ENCODE measurements at regions not wholly inside any gene's neighbourhood (a gene's known extent, or its start where the extent isn't known, plus 50 kb on each side); places are given as distances from the start of the nearest gene placed in this dataset.

- peaks cover 25% of the 10 kb centered on the region for H3K4me1 ChIP-seq (ENCODE audit: control insufficient read depth, insufficient read depth, low read length)
- H3K36me3 ChIP-seq (ENCODE audit: control insufficient read depth, insufficient read depth, low read length), result no peaks in the 10 kb centered on the region
- H3K4me3 ChIP-seq (ENCODE audit: low read length), result no peak overlapping the region
- no peak for DNase-seq
- peaks cover 8% of the 10 kb centered on the region for H3K9me3 ChIP-seq (ENCODE audit: control insufficient read depth, low read depth, low read length)
- no peaks in the 10 kb centered on the region for H3K27me3 ChIP-seq (ENCODE audit: control insufficient read depth, insufficient read depth, low read length)
- no peak overlapping the region for H3K27ac ChIP-seq (ENCODE audit: low read length)
- no CpG with 5 or more reads among the region's 5 CpGs for WGBS (ENCODE audit: insufficient coverage, low lambda C conversion rate)
Measured at GRCh38 chr4:4749137-4749536, 110.3 kb upstream of the MSX1 start.

- H3K4me1 ChIP-seq (ENCODE audit: control insufficient read depth, insufficient read depth, low read length), result peaks cover 8% of the 10 kb centered on the region
- WGBS (ENCODE audit: insufficient coverage, low lambda C conversion rate), result no CpG with 5 or more reads among the region's 1 CpG
- H3K27ac ChIP-seq (ENCODE audit: low read length), result no peak overlapping the region
- DNase-seq, result no peak
- no peak overlapping the region for H3K4me3 ChIP-seq (ENCODE audit: low read length)
- peaks cover 8% of the 10 kb centered on the region for H3K9me3 ChIP-seq (ENCODE audit: control insufficient read depth, low read depth, low read length)
- H3K27me3 ChIP-seq (ENCODE audit: control insufficient read depth, insufficient read depth, low read length), result no peaks in the 10 kb centered on the region
- H3K36me3 ChIP-seq (ENCODE audit: control insufficient read depth, insufficient read depth, low read length), result no peaks in the 10 kb centered on the region
Measured at GRCh38 chr4:4746444-4746843, 113.0 kb upstream of the MSX1 start.

- H3K27me3 ChIP-seq (ENCODE audit: control insufficient read depth, insufficient read depth, low read length), result no peaks in the 10 kb centered on the region
- peaks cover 14% of the 10 kb centered on the region for H3K4me1 ChIP-seq (ENCODE audit: control insufficient read depth, insufficient read depth, low read length)
- H3K36me3 ChIP-seq (ENCODE audit: control insufficient read depth, insufficient read depth, low read length), result no peaks in the 10 kb centered on the region
- peak; percentile 26 to 58 for DNase-seq
- no peak overlapping the region for H3K4me3 ChIP-seq (ENCODE audit: low read length)
- no peak overlapping the region for H3K27ac ChIP-seq (ENCODE audit: low read length)
- H3K9me3 ChIP-seq (ENCODE audit: control insufficient read depth, low read depth, low read length), result no peaks in the 10 kb centered on the region
Measured at GRCh38 chr4:4740071-4740470, 119.4 kb upstream of the MSX1 start.

GRCh38 chr4:4735870-4736269 lies 123.6 kb upstream of the MSX1 start:
- H3K27me3 ChIP-seq (ENCODE audit: control insufficient read depth, insufficient read depth, low read length), result no peaks in the 10 kb centered on the region
- H3K9me3 ChIP-seq (ENCODE audit: control insufficient read depth, low read depth, low read length), result no peaks in the 10 kb centered on the region
- no peak overlapping the region for H3K27ac ChIP-seq (ENCODE audit: low read length)
- 100% methylated on average over 1 of the region's 6 CpGs for WGBS (ENCODE audit: insufficient coverage, low lambda C conversion rate)
- DNase-seq, result peak in 1 of 2 donors; percentile 42
- peaks cover 4% of the 10 kb centered on the region for H3K4me1 ChIP-seq (ENCODE audit: control insufficient read depth, insufficient read depth, low read length)
- no peaks in the 10 kb centered on the region for H3K36me3 ChIP-seq (ENCODE audit: control insufficient read depth, insufficient read depth, low read length)
- no peak overlapping the region for H3K4me3 ChIP-seq (ENCODE audit: low read length)

GRCh38 chr4:4735136-4735750 lies 124.2 kb upstream of the MSX1 start:
- Histone ChIP-seq H3K27ac (ENCODE audit: low read length) (no peak overlapping the region), H3K9me3 (ENCODE audit: control insufficient read depth, low read depth, low read length) (no peaks in the 10 kb centered on the region), H3K4me1 (ENCODE audit: control insufficient read depth, insufficient read depth, low read length) (peaks cover 4% of the 10 kb centered on the region), H3K27me3 (ENCODE audit: control insufficient read depth, insufficient read depth, low read length) (no peaks in the 10 kb centered on the region), H3K36me3 (ENCODE audit: control insufficient read depth, insufficient read depth, low read length) (no peaks in the 10 kb centered on the region), H3K4me3 (ENCODE audit: low read length) (no peak overlapping the region)
- WGBS (ENCODE audit: insufficient coverage, low lambda C conversion rate), result no CpG with 5 or more reads among the region's 9 CpGs
- DNase-seq, result no peak

GRCh38 chr4:4734425-4734824 lies 125.0 kb upstream of the MSX1 start:
- Histone ChIP-seq H3K4me1 (ENCODE audit: control insufficient read depth, insufficient read depth, low read length) (no peaks in the 10 kb centered on the region), H3K27ac (ENCODE audit: low read length) (no peak overlapping the region), H3K9me3 (ENCODE audit: control insufficient read depth, low read depth, low read length) (no peaks in the 10 kb centered on the region), H3K27me3 (ENCODE audit: control insufficient read depth, insufficient read depth, low read length) (no peaks in the 10 kb centered on the region), H3K4me3 (ENCODE audit: low read length) (no peak overlapping the region), H3K36me3 (ENCODE audit: control insufficient read depth, insufficient read depth, low read length) (no peaks in the 10 kb centered on the region)
- no CpG with 5 or more reads among the region's 5 CpGs for WGBS (ENCODE audit: insufficient coverage, low lambda C conversion rate)
- no peak for DNase-seq

GRCh38 chr4:4733663-4734062 lies 125.8 kb upstream of the MSX1 start:
- no peak for DNase-seq
- WGBS (ENCODE audit: insufficient coverage, low lambda C conversion rate), result no CpG with 5 or more reads among the region's 3 CpGs
- no peaks in the 10 kb centered on the region for H3K27me3 ChIP-seq (ENCODE audit: control insufficient read depth, insufficient read depth, low read length)
- no peak overlapping the region for H3K4me3 ChIP-seq (ENCODE audit: low read length)
- no peak overlapping the region for H3K27ac ChIP-seq (ENCODE audit: low read length)
- no peaks in the 10 kb centered on the region for H3K36me3 ChIP-seq (ENCODE audit: control insufficient read depth, insufficient read depth, low read length)
- no peaks in the 10 kb centered on the region for H3K4me1 ChIP-seq (ENCODE audit: control insufficient read depth, insufficient read depth, low read length)
- no peaks in the 10 kb centered on the region for H3K9me3 ChIP-seq (ENCODE audit: control insufficient read depth, low read depth, low read length)

- DNase-seq, result no peak
- Histone ChIP-seq H3K36me3 (ENCODE audit: control insufficient read depth, insufficient read depth, low read length) (no peaks in the 10 kb centered on the region), H3K9me3 (ENCODE audit: control insufficient read depth, low read depth, low read length) (peaks cover 5% of the 10 kb centered on the region), H3K4me1 (ENCODE audit: control insufficient read depth, insufficient read depth, low read length) (no peaks in the 10 kb centered on the region), H3K27ac (ENCODE audit: low read length) (no peak overlapping the region), H3K4me3 (ENCODE audit: low read length) (no peak overlapping the region), H3K27me3 (ENCODE audit: control insufficient read depth, insufficient read depth, low read length) (no peaks in the 10 kb centered on the region)
- WGBS (ENCODE audit: insufficient coverage, low lambda C conversion rate), result 72% methylated on average over 3 of the region's 11 CpGs
Measured at GRCh38 chr4:4730249-4730648, 129.2 kb upstream of the MSX1 start.

GRCh38 chr4:4729206-4729605 lies 130.3 kb upstream of the MSX1 start:
- WGBS (ENCODE audit: insufficient coverage, low lambda C conversion rate), result no CpG with 5 or more reads among the region's 7 CpGs
- Histone ChIP-seq H3K36me3 (ENCODE audit: control insufficient read depth, insufficient read depth, low read length) (no peaks in the 10 kb centered on the region), H3K9me3 (ENCODE audit: control insufficient read depth, low read depth, low read length) (peaks cover 7% of the 10 kb centered on the region), H3K4me1 (ENCODE audit: control insufficient read depth, insufficient read depth, low read length) (no peaks in the 10 kb centered on the region), H3K27me3 (ENCODE audit: control insufficient read depth, insufficient read depth, low read length) (no peaks in the 10 kb centered on the region), H3K27ac (ENCODE audit: low read length) (no peak overlapping the region), H3K4me3 (ENCODE audit: low read length) (no peak overlapping the region)
- DNase-seq, result no peak

- WGBS (ENCODE audit: insufficient coverage, low lambda C conversion rate), result no CpG with 5 or more reads among the region's 1 CpG
Measured at GRCh38 chr4:4727536-4727935, 131.9 kb upstream of the MSX1 start.

GRCh38 chr4:4726051-4726450 lies 133.4 kb upstream of the MSX1 start:
- H3K4me3 ChIP-seq (ENCODE audit: low read length), result no peak overlapping the region
- no peaks in the 10 kb centered on the region for H3K36me3 ChIP-seq (ENCODE audit: control insufficient read depth, insufficient read depth, low read length)
- no CpG with 5 or more reads among the region's 2 CpGs for WGBS (ENCODE audit: insufficient coverage, low lambda C conversion rate)
- DNase-seq, result no peak
- peaks cover 7% of the 10 kb centered on the region for H3K9me3 ChIP-seq (ENCODE audit: control insufficient read depth, low read depth, low read length)
- no peaks in the 10 kb centered on the region for H3K4me1 ChIP-seq (ENCODE audit: control insufficient read depth, insufficient read depth, low read length)
- H3K27me3 ChIP-seq (ENCODE audit: control insufficient read depth, insufficient read depth, low read length), result no peaks in the 10 kb centered on the region
- H3K27ac ChIP-seq (ENCODE audit: low read length), result no peak overlapping the region

More at GRCh38 chr4:4727536-4727935, 131.9 kb upstream of the MSX1 start:
- Histone ChIP-seq H3K4me1 (ENCODE audit: control insufficient read depth, insufficient read depth, low read length) (no peaks in the 10 kb centered on the region), H3K4me3 (ENCODE audit: low read length) (no peak overlapping the region), H3K9me3 (ENCODE audit: control insufficient read depth, low read depth, low read length) (peaks cover 7% of the 10 kb centered on the region), H3K27ac (ENCODE audit: low read length) (no peak overlapping the region), H3K27me3 (ENCODE audit: control insufficient read depth, insufficient read depth, low read length) (no peaks in the 10 kb centered on the region), H3K36me3 (ENCODE audit: control insufficient read depth, insufficient read depth, low read length) (no peaks in the 10 kb centered on the region)
- DNase-seq, result no peak

Data from large intestine (tissue), 3 donors.